Endodermal cell (in vitro differentiated cells): ENCODE measurements at regions not wholly inside any gene's neighbourhood (a gene's known extent, or its start where the extent isn't known, plus 50 kb on each side); places are given as distances from the start of the nearest gene placed in this dataset.

ENCODE experiments used
- DNase-seq: peaks from one replicate; pipeline ENCODE4 v3.0.0-alpha.2; 2017
- H3K27ac ChIP-seq: 2 replicates; pipeline ENCODE4 v1.5.1; 2013; ENCODE audit warnings: mild to moderate bottlenecking, low read depth, low read length, moderate library complexity
- H3K27me3 ChIP-seq: 2 replicates; pipeline ENCODE4 v1.6.1; 2013; ENCODE audit warnings: mild to moderate bottlenecking, low read length, moderate library complexity; ENCODE audit not compliant: insufficient read depth, control insufficient read depth, poor library complexity, severe bottlenecking
- H3K36me3 ChIP-seq: 2 replicates; pipeline ENCODE4 v1.7.0; 2013; ENCODE audit warnings: mild to moderate bottlenecking, low read length, moderate library complexity; ENCODE audit not compliant: control insufficient read depth, insufficient read depth
- H3K4me1 ChIP-seq: one replicate; pipeline ENCODE4 v1.7.0; 2013; ENCODE audit warnings: low read length; ENCODE audit not compliant: control insufficient read depth, insufficient read depth
- H3K4me3 ChIP-seq: 2 replicates; pipeline ENCODE4 v1.5.1; 2013; ENCODE audit warnings: mild to moderate bottlenecking, low read length, moderate library complexity
- H3K9ac ChIP-seq: 2 replicates; pipeline ENCODE4 v1.6.1; 2013; ENCODE audit warnings: mild to moderate bottlenecking, low read length, moderate library complexity; ENCODE audit not compliant: poor library complexity, severe bottlenecking; ENCODE audit errors: extremely low read depth
- H3K9me3 ChIP-seq: 2 replicates; pipeline ENCODE4 v1.6.1; 2013; ENCODE audit warnings: mild to moderate bottlenecking, low read length, moderate library complexity; ENCODE audit not compliant: control insufficient read depth
- H3K27ac Mint-ChIP-seq: 2 replicates; pipeline ENCODE4 v1.8.0; 2020; ENCODE audit warnings: mixed read lengths
- H3K27me3 Mint-ChIP-seq: 2 replicates; pipeline ENCODE4 v1.8.0; 2021; ENCODE audit warnings: mild to moderate bottlenecking, mixed read lengths; ENCODE audit not compliant: insufficient read depth
- H3K36me3 Mint-ChIP-seq: 2 replicates; pipeline ENCODE4 v1.8.0; 2020; ENCODE audit warnings: low read depth, mixed read lengths
- H3K4me1 Mint-ChIP-seq: 2 replicates; pipeline ENCODE4 v1.8.0; 2020; ENCODE audit warnings: mixed read lengths
- H3K4me3 Mint-ChIP-seq: 2 replicates; pipeline ENCODE4 v1.8.0; 2020; ENCODE audit warnings: mild to moderate bottlenecking, moderate library complexity, mixed read lengths
- H3K9me3 Mint-ChIP-seq: 2 replicates; pipeline ENCODE4 v1.8.0; 2020; ENCODE audit warnings: mild to moderate bottlenecking, mixed read lengths
- CTCF ChIP-seq: fragments of 200-600 bp; sonication (generic); conservative IDR thresholded peaks from 2 replicates; pipeline ENCODE4 v1.5.0; 2021; ENCODE audit warnings: antibody characterized with exemption, mild to moderate bottlenecking
- WGBS, 2 experiments: methylation state at CpG; one replicate each; pipeline versions ENCODE4 v1.1.5 to v1.1.7; 2013; ENCODE audit warnings: missing lambda C conversion rate in 2 of 2, mixed read lengths in 1 of 2; ENCODE audit not compliant: insufficient coverage in 1 of 2, insufficient read length in 1 of 2; 5-methylcytosine and 5-hydroxymethylcytosine counted together

GRCh38 chr4:74548561-74548960 is 103.6 kb downstream of the AREG start:
- no peaks in the 10 kb centered on the region for H3K9me3 ChIP-seq
- H3K9ac ChIP-seq: no peak overlapping the region
- no peak for TF ChIP-seq CTCF
- H3K4me3 Mint-ChIP-seq: no peak overlapping the region
- H3K4me1 ChIP-seq: peaks cover 3% of the 10 kb centered on the region
- 83 to 96% methylated on average over 2 of the region's 2 CpGs for WGBS, 2 experiments
- no peak for DNase-seq
- H3K36me3 ChIP-seq: no peaks in the 10 kb centered on the region
- no peaks in the 10 kb centered on the region for H3K4me1 Mint-ChIP-seq
- H3K9me3 Mint-ChIP-seq: no peaks in the 10 kb centered on the region
- no peaks in the 10 kb centered on the region for H3K27me3 Mint-ChIP-seq
- no peak overlapping the region for H3K27ac ChIP-seq
- no peaks in the 10 kb centered on the region for H3K36me3 Mint-ChIP-seq
- no peak overlapping the region for H3K4me3 ChIP-seq
- no peaks in the 10 kb centered on the region for H3K27me3 ChIP-seq
- H3K27ac Mint-ChIP-seq: no peak overlapping the region

GRCh38 chr4:74549936-74550335 is 105.0 kb downstream of the AREG start:
- H3K27ac ChIP-seq: no peak overlapping the region
- no peaks in the 10 kb centered on the region for H3K9me3 Mint-ChIP-seq
- no peaks in the 10 kb centered on the region for H3K9me3 ChIP-seq
- WGBS, 2 experiments: 94 to 98% methylated on average over 2 of the region's 2 CpGs
- no peaks in the 10 kb centered on the region for H3K36me3 ChIP-seq
- H3K4me1 ChIP-seq: no peaks in the 10 kb centered on the region
- no peaks in the 10 kb centered on the region for H3K27me3 ChIP-seq
- TF ChIP-seq CTCF: no peak
- H3K36me3 Mint-ChIP-seq: no peaks in the 10 kb centered on the region
- no peaks in the 10 kb centered on the region for H3K4me1 Mint-ChIP-seq
- H3K27ac Mint-ChIP-seq: no peak overlapping the region
- no peak for DNase-seq
- no peaks in the 10 kb centered on the region for H3K27me3 Mint-ChIP-seq
- H3K4me3 ChIP-seq: no peak overlapping the region
- H3K9ac ChIP-seq: no peak overlapping the region
- no peak overlapping the region for H3K4me3 Mint-ChIP-seq

- Histone ChIP-seq H3K9ac (no peak overlapping the region), H3K36me3 (no peaks in the 10 kb centered on the region), H3K27me3 (no peaks in the 10 kb centered on the region), H3K9me3 (no peaks in the 10 kb centered on the region), H3K4me1 (no peaks in the 10 kb centered on the region), H3K4me3 (no peak overlapping the region), H3K27ac (no peak overlapping the region)
- H3K36me3 Mint-ChIP-seq: no peaks in the 10 kb centered on the region
- H3K4me1 Mint-ChIP-seq: no peaks in the 10 kb centered on the region
- H3K27ac Mint-ChIP-seq: no peak overlapping the region
- DNase-seq: no peak
- TF ChIP-seq CTCF: no peak
- H3K9me3 Mint-ChIP-seq: no peaks in the 10 kb centered on the region
- H3K4me3 Mint-ChIP-seq: no peak overlapping the region
- H3K27me3 Mint-ChIP-seq: no peaks in the 10 kb centered on the region
Observed at GRCh38 chr4:74555231-74555630, 110.3 kb downstream of the AREG start.
